Skeletal muscle tissue (tissue), 3 donors: ENCODE measurements at regions not wholly inside any gene's neighbourhood (a gene's known extent, or its start where the extent isn't known, plus 50 kb on each side); places are given as distances from the start of the nearest gene placed in this dataset.
"Not testable (repeated sequence)": the region's sequence is repeated elsewhere in the genome, so short reads cannot be mapped to it uniquely, and the experiment has no call there.

Experiments used
- H3K27ac ChIP-seq: one replicate; pipeline ENCODE4 v1.7.0; 2013; ENCODE audit warnings: mild to moderate bottlenecking, low read depth, low read length, inconsistent platforms
- H3K27me3 ChIP-seq, 3 donors: one replicate each; pipeline ENCODE4 v1.7.0; 2013; ENCODE audit warnings: low read length in 3 of 3; ENCODE audit not compliant: control insufficient read depth in 3 of 3, insufficient read depth in 3 of 3
- H3K36me3 ChIP-seq, 3 donors: one replicate each; pipeline ENCODE4 v1.7.0; 2013; ENCODE audit warnings: low read length in 3 of 3; ENCODE audit not compliant: control insufficient read depth in 3 of 3, insufficient read depth in 3 of 3
- H3K4me1 ChIP-seq, 3 donors: one replicate each; pipeline ENCODE4 v1.7.0; 2013; ENCODE audit warnings: low read length in 3 of 3, mild to moderate bottlenecking in 3 of 3; ENCODE audit not compliant: control insufficient read depth in 3 of 3, insufficient read depth in 3 of 3
- H3K4me3 ChIP-seq, 3 donors: one replicate each; pipeline ENCODE4 v1.7.0; 2013; ENCODE audit warnings: low read length in 3 of 3
- H3K9ac ChIP-seq, 3 donors: one replicate each; pipeline ENCODE4 v1.7.0; 2013; ENCODE audit warnings: low read length in 3 of 3, mild to moderate bottlenecking in 3 of 3, moderate library complexity in 2 of 3, low read depth in 1 of 3
- H3K9me3 ChIP-seq, 3 donors: one replicate each; pipeline ENCODE4 v1.7.0; 2013; ENCODE audit warnings: low read length in 3 of 3; ENCODE audit not compliant: control insufficient read depth in 3 of 3
- donor health status: Osteomylitis.

GRCh38 chrX:37925761-37926160 lies 78.4 kb upstream of the DYNLT3 start:
- H3K4me3 ChIP-seq, H3K9me3 ChIP-seq, H3K36me3 ChIP-seq, H3K4me1 ChIP-seq, H3K27ac ChIP-seq, H3K9ac ChIP-seq, H3K27me3 ChIP-seq: not testable (repeated sequence)

DNA sequence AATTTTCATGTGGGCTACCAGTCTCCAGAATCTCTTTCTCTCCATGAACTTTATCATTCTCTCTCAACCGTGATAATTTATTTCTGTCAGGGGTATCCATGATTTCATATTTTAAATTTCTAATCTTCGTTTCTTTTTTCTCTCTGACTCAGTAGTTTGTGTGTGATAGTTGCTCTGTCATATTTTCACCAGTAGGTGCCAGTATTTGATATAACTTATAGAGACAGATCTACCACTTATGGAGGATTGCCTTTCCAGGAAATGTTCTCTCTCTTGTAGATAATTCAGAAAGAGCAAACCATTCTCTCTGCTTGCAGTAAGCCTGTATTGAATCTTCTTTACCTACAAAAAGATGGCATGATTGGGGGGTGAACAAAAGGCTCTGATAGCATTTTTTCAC lies 79.3 kb upstream of the DYNLT3 start:
- Histone ChIP-seq H3K27me3 (no peaks in the 10 kb centered on the region), H3K9ac (no peak overlapping the region), H3K27ac (no peak overlapping the region), H3K4me1 (no peaks in the 10 kb centered on the region), H3K4me3 (no peak overlapping the region), H3K9me3 (no peaks in the 10 kb centered on the region), H3K36me3 (no peaks in the 10 kb centered on the region)

DNA sequence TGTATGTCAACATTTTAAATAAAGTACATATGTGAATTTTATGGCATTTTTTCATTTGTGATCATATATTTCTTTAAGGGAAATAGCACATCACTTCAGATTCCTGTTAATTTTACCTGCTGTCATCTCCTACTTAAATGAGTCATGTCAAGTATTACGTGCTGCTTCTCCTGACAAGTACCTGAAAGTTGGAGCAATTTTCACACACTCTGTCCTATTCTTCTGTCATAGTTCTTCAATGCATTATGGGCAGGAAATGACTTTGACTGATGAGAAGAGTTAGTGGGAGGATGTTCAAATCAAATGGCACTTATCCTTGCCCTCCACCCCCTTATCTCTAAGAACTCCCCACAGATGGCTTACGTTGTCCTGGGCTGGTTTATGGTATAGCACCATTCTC lies 64.2 kb upstream of the SYTL5 start:
- Histone ChIP-seq H3K4me3 (no peak overlapping the region), H3K36me3 (no peaks in the 10 kb centered on the region), H3K27ac (no peak overlapping the region), H3K4me1 (no peaks in the 10 kb centered on the region), H3K9me3 (no peaks in the 10 kb centered on the region), H3K9ac (no peak overlapping the region), H3K27me3 (no peaks in the 10 kb centered on the region)

GRCh38 chrX:37943554-37944344 lies 62.6 kb upstream of the SYTL5 start:
- Histone ChIP-seq H3K4me1 (no peaks in the 10 kb centered on the region), H3K9me3 (no peaks in the 10 kb centered on the region), H3K36me3 (no peaks in the 10 kb centered on the region), H3K27me3 (no peaks in the 10 kb centered on the region), H3K9ac (no peak overlapping the region), H3K27ac (no peak overlapping the region), H3K4me3 (no peak overlapping the region)

DNA sequence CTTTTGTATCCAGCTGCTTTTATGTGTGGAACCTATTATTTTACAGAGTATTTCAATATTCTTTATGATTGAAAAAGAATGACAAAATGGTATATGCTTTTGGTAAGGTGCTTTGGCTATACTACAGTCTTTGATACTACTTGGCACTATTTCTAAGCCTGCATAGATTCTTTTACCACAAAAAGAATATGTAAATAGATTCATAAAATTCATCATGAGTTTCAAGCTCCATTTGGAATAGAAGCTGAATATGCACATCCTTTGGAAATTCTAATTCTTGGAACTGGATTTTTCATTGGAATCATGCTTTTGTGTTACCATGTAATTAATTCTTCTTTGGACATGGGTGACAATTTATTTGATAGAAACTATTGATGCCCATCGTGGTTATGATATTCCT lies 60.2 kb upstream of the SYTL5 start:
- H3K27me3 ChIP-seq = no peaks in the 10 kb centered on the region

GRCh38 chrX:37955273-37955672 lies 51.1 kb upstream of the SYTL5 start:
- H3K4me3 ChIP-seq = no peak overlapping the region
- no peaks in the 10 kb centered on the region for H3K27me3 ChIP-seq
- no peak overlapping the region for H3K27ac ChIP-seq

More for the DNA sequence above, 60.2 kb upstream of the SYTL5 start:
- no peak overlapping the region for H3K9ac ChIP-seq
- no peaks in the 10 kb centered on the region for H3K9me3 ChIP-seq
- H3K27ac ChIP-seq = no peak overlapping the region
- no peak overlapping the region for H3K4me3 ChIP-seq
- no peaks in the 10 kb centered on the region for H3K4me1 ChIP-seq
- no peaks in the 10 kb centered on the region for H3K36me3 ChIP-seq

GRCh38 chrX:37956223-37956622 lies 50.1 kb upstream of the SYTL5 start:
- H3K9ac ChIP-seq = no peak overlapping the region
- no peaks in the 10 kb centered on the region for H3K9me3 ChIP-seq
- no peak overlapping the region for H3K4me3 ChIP-seq
- H3K36me3 ChIP-seq = no peaks in the 10 kb centered on the region
- H3K27me3 ChIP-seq = no peaks in the 10 kb centered on the region
- H3K27ac ChIP-seq = no peak overlapping the region
- no peaks in the 10 kb centered on the region for H3K4me1 ChIP-seq

More at GRCh38 chrX:37955273-37955672, 51.1 kb upstream of the SYTL5 start:
- H3K36me3 ChIP-seq = no peaks in the 10 kb centered on the region
- H3K4me1 ChIP-seq = no peaks in the 10 kb centered on the region
- no peak overlapping the region for H3K9ac ChIP-seq
- no peaks in the 10 kb centered on the region for H3K9me3 ChIP-seq
